ENCODE measurements at regions not wholly inside any gene's neighbourhood (a gene's known extent, or its start where the extent isn't known, plus 50 kb on each side); places are given as distances from the start of the nearest gene placed in this dataset.

GRCh38 chr3:180827171-180827570 is 85.3 kb upstream of the FXR1 start:
- TF ChIP-seq, protein P1, sequence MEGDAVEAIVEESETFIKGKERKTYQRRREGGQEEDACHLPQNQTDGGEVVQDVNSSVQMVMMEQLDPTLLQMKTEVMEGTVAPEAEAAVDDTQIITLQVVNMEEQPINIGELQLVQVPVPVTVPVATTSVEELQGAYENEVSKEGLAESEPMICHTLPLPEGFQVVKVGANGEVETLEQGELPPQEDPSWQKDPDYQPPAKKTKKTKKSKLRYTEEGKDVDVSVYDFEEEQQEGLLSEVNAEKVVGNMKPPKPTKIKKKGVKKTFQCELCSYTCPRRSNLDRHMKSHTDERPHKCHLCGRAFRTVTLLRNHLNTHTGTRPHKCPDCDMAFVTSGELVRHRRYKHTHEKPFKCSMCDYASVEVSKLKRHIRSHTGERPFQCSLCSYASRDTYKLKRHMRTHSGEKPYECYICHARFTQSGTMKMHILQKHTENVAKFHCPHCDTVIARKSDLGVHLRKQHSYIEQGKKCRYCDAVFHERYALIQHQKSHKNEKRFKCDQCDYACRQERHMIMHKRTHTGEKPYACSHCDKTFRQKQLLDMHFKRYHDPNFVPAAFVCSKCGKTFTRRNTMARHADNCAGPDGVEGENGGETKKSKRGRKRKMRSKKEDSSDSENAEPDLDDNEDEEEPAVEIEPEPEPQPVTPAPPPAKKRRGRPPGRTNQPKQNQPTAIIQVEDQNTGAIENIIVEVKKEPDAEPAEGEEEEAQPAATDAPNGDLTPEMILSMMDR (IDR thresholded peaks at IDR 0.05), result no peak
- TF ChIP-seq POLR2AphosphoS5 (IDR thresholded peaks at IDR 0.05), result no peak
